ENCODE measurements at regions not wholly inside any gene's neighbourhood (a gene's known extent, or its start where the extent isn't known, plus 50 kb on each side); places are given as distances from the start of the nearest gene placed in this dataset.

- no peak for DNase-seq
These were observed 515.1 kb downstream of the INSC start for GRCh38 chr11:15629690-15630321.

- no peak for DNase-seq
These were observed 516.2 kb downstream of the INSC start for GRCh38 chr11:15630896-15631295.

DNA sequence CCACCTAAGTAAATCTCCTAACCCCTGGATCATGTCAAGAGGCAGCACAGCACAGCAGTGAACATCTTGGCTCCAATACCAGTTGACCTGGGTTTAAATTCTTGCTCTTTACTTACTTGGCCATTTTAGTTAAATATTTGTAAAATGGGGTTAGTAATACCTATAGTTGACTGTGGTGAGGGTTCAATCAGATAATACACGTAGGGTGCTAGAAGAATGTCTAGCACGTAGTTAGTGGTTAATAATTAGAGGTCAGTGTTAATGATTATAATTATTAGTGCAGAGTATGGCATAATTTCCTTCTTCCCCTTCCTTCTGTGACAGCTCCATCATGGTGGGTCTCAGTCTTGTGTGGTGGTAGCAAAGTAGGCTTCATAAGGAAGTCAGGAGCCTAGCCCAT lies 520.8 kb downstream of the INSC start:
- DNase-seq = no peak

- DNase-seq = no peak
These were observed 521.9 kb downstream of the INSC start for GRCh38 chr11:15636521-15637089.

- no peak for DNase-seq
These were observed 523.7 kb downstream of the INSC start for GRCh38 chr11:15638386-15638787.

GRCh38 chr11:15640318-15640717 lies 525.6 kb downstream of the INSC start:
- no peak for DNase-seq

GRCh38 chr11:15641271-15642045 lies 526.7 kb downstream of the INSC start:
- no peak for DNase-seq

DNA sequence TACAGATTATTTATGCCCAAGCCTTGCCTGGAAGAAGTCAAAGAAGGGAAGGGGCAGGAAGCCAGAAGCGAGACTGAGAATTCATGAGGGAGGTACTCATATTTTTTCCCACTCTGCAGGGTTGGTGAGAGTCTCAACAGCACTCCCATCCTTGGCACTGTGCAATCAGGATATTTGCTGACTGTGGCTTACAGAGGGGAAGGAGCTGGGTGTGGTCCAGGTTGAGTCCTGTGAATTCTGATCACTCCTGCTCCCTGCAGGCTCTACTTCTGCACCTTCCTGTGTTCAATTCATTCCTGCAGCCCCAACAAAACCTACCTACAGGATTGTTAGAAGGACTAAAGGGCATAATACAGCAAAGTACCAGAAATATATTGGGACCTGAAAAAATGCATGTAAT lies 530.5 kb downstream of the INSC start:
- DNase-seq = no peak

- no peak for DNase-seq
These were observed 534.8 kb downstream of the INSC start for GRCh38 chr11:15649371-15650104.

DNA sequence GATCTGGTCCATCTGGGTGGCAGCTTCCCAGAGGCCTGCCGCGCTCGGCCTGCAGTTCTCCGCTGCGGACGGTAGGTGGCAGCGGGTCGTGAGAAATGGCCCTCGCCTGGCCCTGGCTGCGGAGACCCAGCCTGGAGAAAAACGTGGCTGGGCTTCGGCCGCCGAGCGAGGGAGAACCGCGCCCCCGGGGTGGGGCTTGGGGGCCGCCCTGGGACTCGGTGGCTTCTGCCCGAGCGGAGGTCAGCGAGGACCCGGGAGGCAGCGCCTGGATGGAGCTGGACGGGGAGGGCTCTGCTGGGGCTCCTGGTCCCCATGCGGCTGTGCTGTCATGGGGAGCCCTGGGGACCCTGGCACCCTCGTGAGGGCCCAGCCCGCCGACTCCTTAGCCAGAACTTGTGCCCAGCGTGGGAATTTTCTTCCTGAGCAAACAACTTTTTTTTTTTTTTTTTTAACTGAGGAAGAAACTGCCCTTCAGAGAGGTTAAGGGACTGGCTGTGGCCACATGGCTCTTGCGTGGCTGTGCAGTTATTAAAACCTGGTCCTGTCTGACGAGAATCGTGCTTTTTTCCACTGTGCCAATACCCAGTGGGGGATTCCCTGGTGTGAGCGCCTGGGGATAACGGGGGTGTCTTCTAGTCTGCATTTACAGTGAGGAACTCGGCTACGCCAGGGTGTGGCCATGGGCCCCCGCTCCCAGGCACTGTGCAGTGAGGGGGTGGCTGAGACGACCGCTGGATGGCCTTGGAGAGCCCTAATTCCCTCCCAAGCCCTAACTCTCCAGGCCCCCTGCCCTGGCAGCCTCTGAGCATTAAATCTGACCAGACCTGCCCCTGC lies 535.6 kb downstream of the INSC start:
- DNase-seq = peak; percentile 55

GRCh38 chr11:15651033-15651432 lies 536.3 kb downstream of the INSC start:
- DNase-seq = no peak

GRCh38 chr11:15651816-15652215 lies 537.1 kb downstream of the INSC start:
- no peak for DNase-seq

DNA sequence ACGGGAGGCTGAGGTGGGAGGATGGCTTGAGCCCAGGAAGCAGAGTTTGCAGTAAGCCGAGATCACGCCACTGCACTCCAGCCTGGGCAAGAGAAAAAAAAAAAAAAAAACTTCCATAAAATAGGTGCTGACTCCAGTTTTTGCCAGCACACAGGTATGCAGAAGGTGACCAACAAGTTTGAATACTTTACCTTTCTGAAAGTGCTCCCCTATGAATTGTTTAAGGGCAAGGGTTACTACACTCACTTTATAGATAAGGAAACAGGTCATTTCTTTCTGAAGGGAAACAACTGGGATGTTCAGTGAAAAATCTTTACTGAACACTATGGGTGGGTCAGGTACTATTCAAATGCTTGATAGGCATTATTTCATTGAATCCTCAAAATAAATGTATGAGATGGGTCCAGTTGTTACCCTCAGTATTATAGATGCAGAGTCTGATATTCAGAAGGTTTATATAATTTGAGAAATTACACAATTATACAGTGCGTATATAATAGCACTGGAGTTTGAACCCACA lies 538.5 kb downstream of the INSC start:
- DNase-seq = no peak

DNA sequence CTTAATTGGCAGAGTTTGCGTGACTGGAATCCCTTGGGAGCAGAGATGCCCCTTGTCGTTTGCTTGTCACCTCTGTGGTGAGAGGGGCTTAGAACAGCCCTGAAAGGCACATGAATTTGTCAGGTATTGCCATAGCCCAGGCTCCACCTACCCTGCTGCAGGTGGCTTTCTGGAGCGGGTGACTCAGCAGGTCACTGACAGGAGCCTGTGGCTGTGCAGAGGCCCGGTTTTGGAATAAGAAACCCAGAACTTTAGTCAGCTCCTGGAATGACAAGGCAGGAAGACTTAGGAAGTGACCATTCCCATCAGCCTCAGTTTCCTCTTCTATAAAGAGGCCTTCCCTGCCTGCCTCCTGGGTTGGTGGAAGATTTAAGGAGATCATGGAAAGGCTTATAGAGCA lies 539.7 kb downstream of the INSC start:
- no peak for DNase-seq

DNA sequence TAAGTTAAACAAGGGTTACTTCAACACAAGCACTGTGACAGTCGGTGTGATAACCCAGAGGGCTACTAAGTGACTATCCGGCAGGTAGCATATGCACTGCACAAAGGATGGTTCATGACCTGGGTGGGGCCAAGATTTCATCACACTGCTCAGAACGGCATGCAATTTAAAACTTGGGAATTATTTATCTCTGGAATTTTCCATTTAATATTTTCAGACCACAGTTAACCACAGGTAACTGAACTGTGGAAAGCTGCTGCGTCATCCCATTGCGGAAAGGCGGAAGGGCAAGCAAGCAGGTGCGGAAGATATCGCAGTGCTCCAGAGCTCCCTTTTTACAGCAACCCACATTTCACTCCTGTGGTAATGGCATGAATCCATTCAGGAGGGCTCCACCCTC lies 540.8 kb downstream of the INSC start:
- no peak for DNase-seq

DNA sequence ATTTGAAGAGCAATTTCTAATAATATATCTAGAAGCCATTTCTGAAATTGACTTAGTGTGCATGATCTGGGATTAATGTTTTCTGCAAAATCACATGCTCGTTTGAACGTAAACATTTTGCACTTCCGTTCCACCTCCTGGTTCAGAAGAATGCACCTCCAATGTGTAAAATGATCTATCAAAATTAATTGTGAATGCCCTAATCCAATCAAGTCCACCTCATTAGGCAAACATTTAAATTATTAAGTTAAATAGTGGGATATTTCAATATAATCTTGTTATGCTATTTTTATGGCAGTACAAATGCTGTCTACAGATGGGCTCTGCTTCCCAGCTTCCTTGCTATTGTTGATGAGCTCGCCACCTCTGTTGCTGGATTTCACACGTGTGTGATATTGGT lies 542.5 kb downstream of the INSC start:
- no peak for DNase-seq

DNA sequence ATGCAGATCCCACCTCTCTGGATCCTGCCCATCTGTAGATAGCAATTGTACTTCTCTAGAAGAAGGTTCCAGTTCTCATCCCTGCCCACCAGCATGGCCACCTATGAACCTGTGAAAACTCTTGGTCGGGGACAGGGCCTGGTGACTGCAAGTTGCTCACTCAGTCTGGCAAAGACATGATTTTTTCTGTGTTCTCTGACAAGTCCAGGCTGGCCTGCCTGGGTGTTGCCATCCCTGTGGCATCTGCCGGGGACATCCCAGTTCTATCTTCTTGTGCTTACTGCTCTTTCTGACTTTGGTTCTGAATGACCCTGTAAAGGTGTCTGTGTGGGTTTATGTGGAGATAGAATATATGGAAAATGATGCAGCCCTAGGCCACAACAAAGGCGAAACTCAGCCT lies 545.8 kb downstream of the INSC start:
- DNase-seq = no peak

- no peak for DNase-seq
These were observed 547.6 kb downstream of the INSC start for GRCh38 chr11:15662285-15662684.

GRCh38 chr11:15663777-15664218 lies 549.1 kb downstream of the INSC start:
- no peak for DNase-seq

GRCh38 chr11:15665368-15665871 lies 550.7 kb downstream of the INSC start:
- no peak for DNase-seq

DNA sequence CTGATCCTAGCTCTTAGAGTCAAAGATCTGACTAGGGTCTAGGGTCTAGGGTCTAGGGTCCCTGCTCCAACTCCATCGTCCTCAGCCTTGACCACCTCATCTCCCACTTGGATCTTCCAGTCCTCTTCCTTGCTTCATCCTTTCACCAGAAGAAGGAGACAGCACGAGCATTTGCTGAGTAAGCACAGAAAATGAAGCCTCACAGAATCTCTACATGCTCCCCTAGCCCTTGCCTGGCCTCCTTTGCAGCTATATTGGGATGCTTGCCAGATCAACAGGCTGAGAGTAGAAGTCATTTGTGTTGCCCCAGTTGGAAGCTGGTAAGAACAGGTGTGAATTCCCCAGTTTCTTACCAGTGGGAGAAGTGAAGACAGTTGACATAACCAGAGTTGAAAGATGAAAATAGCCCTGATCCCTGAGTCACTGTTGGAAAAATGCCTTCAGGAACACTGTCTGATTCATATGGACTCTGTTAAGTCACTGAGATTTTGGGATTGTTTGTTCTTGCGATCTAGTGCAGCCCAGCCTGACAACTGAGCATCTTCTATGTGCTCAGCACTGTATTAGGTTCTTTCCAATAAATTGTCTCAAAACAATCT lies 552.5 kb downstream of the INSC start:
- no peak for DNase-seq

GRCh38 chr11:15668718-15669117 lies 554.0 kb downstream of the INSC start:
- DNase-seq = no peak
